C4-2B (cell line): ENCODE measurements at regions not wholly inside any gene's neighbourhood (a gene's known extent, or its start where the extent isn't known, plus 50 kb on each side); places are given as distances from the start of the nearest gene placed in this dataset.

ENCODE experiments used
- H3K27ac ChIP-seq: fragments of 450-650 bp; 2 replicates; pipeline ENCODE4 v1.5.1; 2017
- ZFX ChIP-seq: fragments of 450-650 bp; IDR thresholded peaks from 2 replicates; pipeline ENCODE4 v1.6.1; 2017
- TF ChIP-seq, protein P1 (sequence below): fragments of 450-650 bp; conservative IDR thresholded peaks from 2 replicates; pipeline ENCODE4 v1.5.1; 2017; ENCODE audit warnings: mild to moderate bottlenecking

DNA sequence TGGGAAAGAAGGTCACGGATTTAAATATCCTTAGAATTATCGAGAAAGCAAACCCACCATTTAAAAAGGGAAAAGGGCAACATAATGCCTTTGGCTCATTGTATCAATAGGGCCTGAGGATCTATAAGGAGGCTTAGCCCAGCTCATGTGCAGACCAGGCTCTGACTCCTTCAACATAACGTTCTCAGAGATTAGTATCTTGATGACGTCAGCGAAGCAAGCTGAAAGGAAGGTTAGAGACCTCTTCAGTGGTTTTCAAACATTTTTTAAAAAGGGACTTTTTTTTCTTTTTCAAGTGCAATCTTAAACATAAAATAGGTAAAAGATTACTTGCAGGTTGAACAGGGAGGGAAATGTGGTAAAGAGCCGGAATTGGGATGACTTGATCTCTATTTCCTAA lies 463.9 kb upstream of the ADAMTS9 start:
- TF ChIP-seq ZFX: no peak
- TF ChIP-seq, protein P1, sequence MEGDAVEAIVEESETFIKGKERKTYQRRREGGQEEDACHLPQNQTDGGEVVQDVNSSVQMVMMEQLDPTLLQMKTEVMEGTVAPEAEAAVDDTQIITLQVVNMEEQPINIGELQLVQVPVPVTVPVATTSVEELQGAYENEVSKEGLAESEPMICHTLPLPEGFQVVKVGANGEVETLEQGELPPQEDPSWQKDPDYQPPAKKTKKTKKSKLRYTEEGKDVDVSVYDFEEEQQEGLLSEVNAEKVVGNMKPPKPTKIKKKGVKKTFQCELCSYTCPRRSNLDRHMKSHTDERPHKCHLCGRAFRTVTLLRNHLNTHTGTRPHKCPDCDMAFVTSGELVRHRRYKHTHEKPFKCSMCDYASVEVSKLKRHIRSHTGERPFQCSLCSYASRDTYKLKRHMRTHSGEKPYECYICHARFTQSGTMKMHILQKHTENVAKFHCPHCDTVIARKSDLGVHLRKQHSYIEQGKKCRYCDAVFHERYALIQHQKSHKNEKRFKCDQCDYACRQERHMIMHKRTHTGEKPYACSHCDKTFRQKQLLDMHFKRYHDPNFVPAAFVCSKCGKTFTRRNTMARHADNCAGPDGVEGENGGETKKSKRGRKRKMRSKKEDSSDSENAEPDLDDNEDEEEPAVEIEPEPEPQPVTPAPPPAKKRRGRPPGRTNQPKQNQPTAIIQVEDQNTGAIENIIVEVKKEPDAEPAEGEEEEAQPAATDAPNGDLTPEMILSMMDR: no peak
- no peak overlapping the region for H3K27ac ChIP-seq

DNA sequence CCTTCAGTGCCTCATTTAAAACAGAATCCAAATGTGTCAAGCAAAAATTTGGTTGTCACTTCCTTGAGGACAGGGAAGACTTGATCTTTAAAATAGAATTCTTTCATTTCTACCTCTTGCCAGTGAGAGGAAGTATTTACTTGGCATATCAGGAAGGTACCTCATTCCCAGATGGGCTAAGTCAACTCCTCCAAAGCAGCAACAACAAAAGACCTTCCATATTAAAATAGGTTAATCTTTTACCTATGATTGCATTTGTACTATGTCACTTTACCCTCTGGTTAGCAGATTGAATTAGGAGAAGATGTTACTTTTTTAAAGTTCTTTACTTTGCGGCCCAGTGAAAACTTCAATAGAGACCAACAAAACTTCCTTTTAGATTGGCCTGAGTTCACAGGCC lies 462.1 kb upstream of the ADAMTS9 start:
- no peak overlapping the region for H3K27ac ChIP-seq
- no peak for TF ChIP-seq ZFX
- TF ChIP-seq, protein P1: no peak

DNA sequence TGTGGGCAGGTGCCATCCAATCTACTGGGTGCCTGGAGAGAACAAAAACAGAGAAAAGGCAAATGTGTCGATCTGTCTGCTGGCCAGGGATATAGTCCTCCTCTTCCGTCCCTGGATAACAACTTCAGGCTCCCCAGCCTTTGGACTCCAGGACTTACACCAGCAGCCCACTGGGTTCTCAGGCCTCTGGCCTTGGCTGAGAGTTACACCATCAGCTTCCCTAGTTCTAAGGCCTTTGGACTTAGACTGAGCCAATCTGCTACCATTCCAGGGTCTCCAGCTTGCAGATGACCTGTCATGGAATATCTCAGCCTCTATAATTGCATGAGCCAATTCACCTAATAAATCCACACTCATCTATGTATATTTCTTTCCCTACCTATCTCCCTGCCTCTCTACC lies 460.9 kb upstream of the ADAMTS9 start:
- no peak overlapping the region for H3K27ac ChIP-seq
- no peak for TF ChIP-seq ZFX
- TF ChIP-seq, protein P1: no peak

DNA sequence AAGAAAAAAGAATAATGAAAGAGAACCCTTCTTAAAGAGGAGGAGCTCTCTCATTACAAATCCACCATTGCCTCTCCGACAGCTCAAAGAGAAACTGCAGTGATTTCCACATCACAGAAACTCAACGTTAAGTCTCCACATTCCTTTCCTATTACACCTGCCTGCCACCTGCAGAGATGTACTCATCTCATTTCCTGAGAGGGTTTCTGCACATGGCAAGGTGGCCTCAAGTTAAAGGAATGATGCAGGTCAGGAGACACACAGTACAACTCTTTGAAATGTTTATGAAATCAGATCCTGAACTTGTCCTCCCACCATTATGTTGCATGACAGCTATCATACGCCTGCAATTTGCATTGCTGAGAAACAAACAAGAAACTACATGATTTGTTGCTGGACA lies 458.4 kb upstream of the ADAMTS9 start:
- H3K27ac ChIP-seq: no peak overlapping the region
- TF ChIP-seq, protein P1: no peak
- no peak for TF ChIP-seq ZFX

DNA sequence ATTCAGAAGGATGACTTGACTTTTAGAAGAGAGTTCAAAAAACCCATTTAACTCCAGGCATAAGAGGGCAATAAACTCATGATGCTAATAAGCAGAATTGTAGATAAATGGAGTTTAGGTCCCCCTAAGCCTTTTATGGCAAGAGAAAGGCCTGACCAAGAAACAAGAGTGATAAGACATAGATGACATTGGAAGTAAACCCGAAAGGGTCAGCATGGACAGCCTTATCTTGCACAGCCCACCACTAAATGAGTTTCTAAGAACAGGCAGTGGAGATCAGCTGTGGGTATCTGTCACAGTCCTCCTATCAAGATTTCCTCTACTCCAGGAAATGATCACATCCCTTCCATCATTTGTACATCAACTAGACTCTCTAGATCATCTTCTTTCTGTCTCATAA lies 457.9 kb upstream of the ADAMTS9 start:
- no peak overlapping the region for H3K27ac ChIP-seq
- TF ChIP-seq, protein P1: no peak
- TF ChIP-seq ZFX: no peak

DNA sequence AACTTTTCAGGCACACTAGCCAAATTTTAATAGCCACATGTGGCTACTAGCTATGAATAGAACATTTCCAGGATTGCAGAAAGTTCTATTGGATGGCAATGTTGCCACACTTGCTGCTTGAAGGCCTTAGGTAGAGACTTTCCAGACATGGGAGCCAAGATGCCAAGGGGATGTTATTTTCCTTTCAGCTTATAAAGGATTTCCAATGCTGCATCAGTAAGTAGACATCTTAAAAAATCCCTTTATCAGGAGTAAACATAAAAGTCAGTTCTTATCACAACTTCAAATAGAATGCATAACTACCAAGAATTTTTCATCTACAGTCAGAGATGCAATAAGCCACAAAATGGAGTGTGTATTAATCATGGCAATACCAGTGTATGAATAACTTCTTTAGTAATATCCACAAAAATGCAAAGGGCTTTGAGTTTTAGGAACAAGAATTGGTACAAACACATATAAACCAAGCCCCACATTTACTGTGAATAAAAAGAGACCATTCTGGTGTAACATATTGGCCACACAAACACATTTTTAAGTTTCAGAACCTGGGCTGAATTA lies 457.1 kb upstream of the ADAMTS9 start:
- no peak overlapping the region for H3K27ac ChIP-seq
- TF ChIP-seq ZFX: no peak
- TF ChIP-seq, protein P1: no peak

DNA sequence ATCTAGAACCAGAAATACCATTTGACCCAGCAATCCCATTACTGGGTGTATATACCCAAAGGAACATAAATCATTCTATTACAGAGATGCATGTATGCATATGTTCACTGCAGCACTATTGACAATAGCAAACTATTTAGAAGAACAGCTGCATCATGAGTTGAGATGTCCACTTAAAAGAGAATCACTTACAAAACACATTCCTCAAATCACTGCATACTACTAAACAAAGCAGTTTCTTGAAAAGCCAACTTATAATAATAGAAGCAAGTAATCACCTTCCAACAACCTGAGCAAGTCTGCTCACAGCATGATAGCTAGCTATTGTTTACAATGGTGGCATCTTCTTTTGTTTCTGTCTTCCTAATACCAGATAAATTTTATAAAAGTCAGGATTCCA lies 454.7 kb upstream of the ADAMTS9 start:
- TF ChIP-seq ZFX: no peak
- TF ChIP-seq, protein P1: no peak
- no peak overlapping the region for H3K27ac ChIP-seq
